ENCODE measurements at regions not wholly inside any gene's neighbourhood (a gene's known extent, or its start where the extent isn't known, plus 50 kb on each side); places are given as distances from the start of the nearest gene placed in this dataset.
"Not testable (repeated sequence)": the region's sequence is repeated elsewhere in the genome, so short reads cannot be mapped to it uniquely, and the experiment has no call there.

DNA sequence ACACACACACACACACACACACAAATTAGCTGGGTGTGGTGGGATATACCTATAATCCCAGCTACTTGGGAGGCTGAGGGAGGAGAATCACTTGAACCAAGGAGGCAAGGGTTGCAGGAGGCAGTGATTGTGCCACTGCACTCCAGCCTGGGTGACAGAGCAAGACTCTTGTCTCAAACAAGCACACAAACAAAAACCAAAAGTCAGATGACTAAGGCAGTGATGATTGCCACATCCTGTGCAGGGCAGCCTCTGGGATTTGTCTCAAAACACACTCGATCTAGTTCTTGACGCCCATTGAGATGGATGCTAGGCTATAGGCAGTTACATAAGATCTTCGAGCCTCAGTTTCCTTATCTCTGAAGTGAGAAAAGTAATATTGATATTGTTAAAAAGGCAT, 183.1 kb upstream of the NOTCH2NLA start:
- DNase-seq (ENCODE audit: low read depth) = not testable (repeated sequence)

- peak; percentile 90 for DNase-seq (ENCODE audit: low read depth)
These were observed 181.1 kb upstream of the NOTCH2NLA start for GRCh38 chr1:146409817-146410441.

- DNase-seq (ENCODE audit: low read depth) = peak; percentile 39
These were observed 180.4 kb upstream of the NOTCH2NLA start for GRCh38 chr1:146409116-146409801.

DNA sequence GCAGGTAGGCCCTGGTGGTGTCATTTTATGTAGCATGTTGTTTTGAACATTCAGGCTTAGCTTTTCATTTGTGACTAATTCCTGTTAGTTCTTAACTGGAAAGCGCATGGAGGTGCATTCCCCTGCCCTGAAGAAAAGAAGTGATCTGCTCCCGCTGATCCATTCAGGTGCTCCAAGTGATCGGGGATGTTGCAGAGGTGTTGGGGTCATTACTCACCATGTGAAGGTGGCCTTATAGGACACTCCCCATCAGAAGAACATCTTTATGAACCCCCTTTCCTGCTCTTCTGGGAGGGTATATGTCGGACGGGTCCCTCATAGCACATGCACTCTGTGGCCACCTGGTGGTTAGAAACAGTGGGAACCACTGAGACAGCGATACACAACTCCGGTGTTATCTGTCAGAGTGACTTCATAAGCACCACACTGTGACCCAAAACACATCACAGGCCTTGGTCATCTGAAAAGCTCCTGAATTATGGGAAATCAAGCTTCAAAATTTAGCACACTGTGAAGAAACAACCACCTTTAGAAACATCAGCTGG, 172.5 kb upstream of the NOTCH2NLA start:
- DNase-seq (ENCODE audit: low read depth) = not testable (repeated sequence)

DNA sequence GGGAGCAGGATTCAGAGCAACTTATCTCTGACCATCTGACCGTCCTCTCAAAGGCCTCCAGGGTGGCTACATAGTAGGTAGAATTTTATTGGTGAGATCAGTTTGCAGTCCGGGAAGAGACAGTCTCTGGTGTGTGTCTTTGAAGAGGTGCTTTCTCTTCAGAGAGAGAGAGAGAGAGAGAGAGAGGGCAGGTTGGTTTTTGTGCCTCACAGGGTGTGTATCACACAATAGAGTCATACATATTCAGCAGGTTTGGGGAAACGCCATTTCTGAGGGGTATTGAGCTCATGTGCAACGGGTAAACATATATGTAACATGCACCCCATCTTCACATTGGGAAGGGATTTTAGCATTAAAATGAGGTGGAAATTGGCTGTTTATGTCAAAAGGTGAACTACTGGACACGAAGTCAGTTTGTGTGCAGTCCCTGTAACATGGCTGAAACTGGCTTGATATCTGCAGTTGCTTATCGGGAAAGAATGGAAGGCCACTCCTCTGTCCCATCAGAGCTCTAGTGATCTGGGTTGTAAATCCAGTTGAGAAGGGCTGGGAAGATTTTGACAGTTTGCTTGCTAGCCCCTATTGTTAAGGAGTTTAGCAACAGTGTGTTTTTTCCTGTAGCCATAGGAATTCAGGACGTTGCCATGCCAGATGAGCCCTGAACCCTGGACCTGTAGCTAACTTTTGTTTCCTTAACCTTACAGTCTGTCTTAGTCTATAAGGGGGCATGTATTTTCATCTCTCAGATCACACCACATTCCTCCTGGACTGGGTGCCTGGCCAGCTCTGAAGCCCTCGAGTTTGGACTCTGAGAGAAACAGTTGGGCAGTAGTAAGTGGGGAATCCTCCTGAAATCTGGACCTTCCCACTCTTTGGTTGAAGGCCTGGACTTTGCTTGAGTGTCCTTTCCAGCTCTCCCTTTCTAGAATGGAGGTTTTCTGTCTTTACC, 171.6 kb upstream of the NOTCH2NLA start:
- not testable (repeated sequence) for DNase-seq (ENCODE audit: low read depth)

DNA sequence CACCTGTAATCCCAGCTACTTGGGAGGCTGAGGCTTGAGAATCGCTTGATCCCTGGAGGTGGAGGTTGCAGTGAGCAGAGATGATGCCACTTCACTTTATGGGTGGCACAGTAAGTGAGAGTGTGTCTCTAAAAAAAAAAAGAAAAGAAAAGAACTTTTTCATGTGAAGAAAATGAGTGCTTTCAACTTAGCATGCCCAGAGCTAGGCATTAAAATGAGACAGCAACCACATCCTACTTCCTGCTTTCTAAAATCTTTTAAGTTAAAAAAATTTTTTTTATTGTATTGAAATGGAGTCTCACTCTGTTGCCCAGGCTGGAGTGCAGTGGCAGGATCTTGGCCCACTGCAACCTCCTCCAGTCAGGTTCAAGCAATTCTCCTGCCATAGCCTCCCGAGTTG, 170.4 kb upstream of the NOTCH2NLA start:
- not testable (repeated sequence) for DNase-seq (ENCODE audit: low read depth)

DNA sequence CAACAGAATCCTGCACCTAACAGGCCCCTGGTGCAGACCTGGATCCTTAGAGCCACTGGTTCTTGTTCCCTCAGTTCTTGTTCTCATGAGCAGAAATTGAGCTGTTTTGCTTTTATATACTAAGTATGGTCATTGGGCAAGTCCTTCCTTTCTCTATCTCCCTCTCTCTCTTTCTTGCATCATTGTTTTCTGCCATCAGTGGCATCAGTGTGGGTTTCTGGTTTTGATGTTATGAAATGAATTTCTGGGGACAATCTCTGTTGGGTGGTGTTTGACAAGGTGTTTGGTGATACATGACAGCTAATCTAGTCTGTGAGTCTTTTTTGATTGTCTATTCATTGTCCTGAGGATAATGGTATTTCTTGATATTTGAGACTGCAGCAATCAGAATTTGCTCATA, 168.0 kb upstream of the NOTCH2NLA start:
- DNase-seq (ENCODE audit: low read depth) = not testable (repeated sequence)

GRCh38 chr1:146396242-146396641, 167.4 kb upstream of the NOTCH2NLA start:
- not testable (repeated sequence) for DNase-seq (ENCODE audit: low read depth)

DNA sequence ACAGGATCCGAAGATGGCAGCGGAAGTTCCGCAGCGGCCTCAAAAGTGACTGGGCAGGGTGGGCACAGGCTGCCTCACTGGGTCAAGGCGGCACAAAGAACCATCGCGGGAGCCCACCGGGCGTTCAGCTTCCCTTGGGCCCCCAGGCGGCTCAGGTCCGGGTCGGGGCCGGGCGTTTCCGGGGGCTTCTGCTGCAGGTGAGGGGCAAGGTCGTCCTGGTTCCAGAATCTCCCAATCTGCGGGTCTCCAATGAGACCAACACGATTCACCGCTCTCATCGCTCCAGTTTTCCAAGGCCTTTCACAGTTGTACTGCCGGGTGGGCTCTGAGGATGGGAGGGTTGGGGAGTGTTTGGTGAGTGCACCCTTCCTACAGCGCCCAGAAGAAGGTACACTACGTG, 165.0 kb upstream of the NOTCH2NLA start:
- not testable (repeated sequence) for DNase-seq (ENCODE audit: low read depth)

DNA sequence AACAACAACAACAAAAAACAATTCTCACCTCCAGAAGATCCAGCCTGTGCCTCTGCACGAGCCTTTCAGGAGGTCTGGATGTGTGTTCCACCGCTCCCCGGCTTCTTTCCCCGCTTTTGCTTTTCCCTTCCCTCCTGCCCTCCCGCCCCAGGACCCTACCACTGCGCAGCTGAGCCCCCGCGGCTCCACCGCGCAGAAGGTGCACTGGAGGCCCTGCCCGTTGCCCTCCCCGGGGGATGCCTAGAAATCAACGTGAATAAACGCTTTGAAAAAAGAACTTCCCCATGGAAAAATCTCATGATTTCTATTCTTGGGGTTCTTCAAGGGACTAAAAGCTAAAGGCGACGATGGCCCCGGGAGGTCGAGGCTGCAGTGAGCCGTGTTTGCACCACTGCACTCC, 164.3 kb upstream of the NOTCH2NLA start:
- DNase-seq (ENCODE audit: low read depth) = not testable (repeated sequence)

GRCh38 chr1:146389178-146389577, 160.4 kb upstream of the NOTCH2NLA start:
- DNase-seq (ENCODE audit: low read depth) = not testable (repeated sequence)

GRCh38 chr1:146387750-146388469, 159.1 kb upstream of the NOTCH2NLA start:
- DNase-seq (ENCODE audit: low read depth) = peak; percentile 82

- peak; percentile 96 for DNase-seq (ENCODE audit: low read depth)
These were observed 158.3 kb upstream of the NOTCH2NLA start for GRCh38 chr1:146386851-146387749.

DNA sequence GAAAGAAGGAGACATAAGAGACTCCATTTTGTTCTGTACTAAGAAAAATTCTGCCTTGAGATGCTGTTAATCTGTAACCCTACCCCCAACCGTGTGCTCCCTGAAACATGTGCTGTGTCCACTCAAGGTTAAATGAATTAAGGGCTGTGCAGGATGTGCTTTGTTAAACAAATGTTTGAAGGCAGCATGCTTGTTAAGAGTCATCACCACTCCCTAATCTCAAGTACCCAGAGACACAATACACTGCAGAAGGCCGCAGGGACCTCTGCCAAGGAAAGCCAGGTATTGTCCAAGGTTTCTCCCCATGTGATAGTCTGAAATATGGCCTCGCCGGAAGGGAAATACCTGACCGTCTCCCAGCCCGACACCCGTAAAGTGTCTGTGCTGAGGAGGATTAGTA, 152.4 kb upstream of the NOTCH2NLA start:
- not testable (repeated sequence) for DNase-seq (ENCODE audit: low read depth)

- peak; percentile 97 for DNase-seq (ENCODE audit: low read depth)
These were observed 148.1 kb upstream of the NOTCH2NLA start for GRCh38 chr1:146376708-146377496.

- DNase-seq (ENCODE audit: low read depth) = peak; percentile 80
These were observed 147.5 kb upstream of the NOTCH2NLA start for GRCh38 chr1:146376309-146376707.

DNA sequence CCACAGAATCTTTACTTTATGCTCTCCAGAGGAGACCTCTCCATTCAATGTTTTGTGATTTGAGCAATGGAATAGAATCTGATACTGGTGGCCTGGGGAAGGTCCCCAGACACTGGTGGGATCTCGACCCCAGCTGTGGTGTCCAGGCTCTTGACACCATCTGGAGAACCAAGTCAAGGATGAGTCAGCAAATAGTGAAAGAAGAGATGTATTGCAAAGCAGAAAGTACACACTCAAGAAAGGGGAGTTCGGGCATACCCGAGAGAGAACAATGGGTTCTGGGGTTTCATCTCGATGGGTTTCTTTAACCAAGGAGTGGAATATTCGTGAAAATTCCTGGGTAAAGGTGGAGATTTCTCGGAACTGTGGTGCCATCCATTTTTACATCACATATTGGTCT, 146.3 kb upstream of the NOTCH2NLA start:
- not testable (repeated sequence) for DNase-seq (ENCODE audit: low read depth)

DNA sequence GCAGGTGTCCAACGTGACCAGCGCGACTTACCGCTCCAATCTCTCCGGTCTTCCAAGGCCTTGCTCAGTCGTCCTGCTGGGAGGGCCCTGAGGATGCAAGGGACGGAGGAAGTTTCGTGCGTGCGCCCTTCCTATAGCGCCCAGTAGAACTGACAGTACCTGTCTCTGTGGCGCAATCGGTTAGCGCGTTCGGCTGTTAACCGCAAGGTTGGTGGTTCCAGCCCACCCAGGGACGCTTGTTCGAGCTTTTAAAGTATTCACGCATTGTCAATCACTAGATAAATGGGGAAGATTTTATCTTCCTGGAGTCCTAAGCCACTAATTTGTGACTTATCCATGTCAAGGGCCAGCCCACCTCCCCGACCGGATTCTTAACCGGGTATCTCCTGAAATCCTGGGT, 141.1 kb upstream of the NOTCH2NLA start:
- peak; percentile 74 for DNase-seq (ENCODE audit: low read depth)

DNA sequence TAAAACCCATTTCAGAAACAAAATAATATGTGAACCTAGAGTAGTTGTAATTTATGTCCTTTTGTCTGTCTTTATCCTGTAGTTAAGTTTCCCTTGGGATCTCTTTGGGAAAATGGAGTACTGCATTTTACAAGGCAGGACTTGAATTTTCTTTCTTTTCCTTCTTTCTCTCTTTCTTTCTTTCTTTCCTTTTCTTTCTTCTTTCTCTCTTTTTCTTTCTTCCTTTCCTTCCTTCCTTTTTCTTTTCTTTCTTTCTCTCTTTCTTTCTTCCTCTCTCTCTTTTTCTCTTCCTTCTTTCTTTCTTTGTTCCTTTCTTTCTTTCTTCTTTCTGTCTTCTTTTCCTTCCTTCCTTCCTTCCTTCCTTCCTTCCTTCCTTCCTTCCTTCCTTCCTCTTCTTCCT, 126.6 kb upstream of the NOTCH2NLA start:
- DNase-seq (ENCODE audit: low read depth) = not testable (repeated sequence)

Data from Daoy (cell line).